ENCODE measurements at regions not wholly inside any gene's neighbourhood (a gene's known extent, or its start where the extent isn't known, plus 50 kb on each side); places are given as distances from the start of the nearest gene placed in this dataset.

GRCh38 chr12:38139456-38139855 is 177.1 kb upstream of the ALG10B start:
- H3K36me3 ChIP-seq (ENCODE audit: insufficient read depth, insufficient read length, low read length): no peaks in the 10 kb centered on the region
- no peaks in the 10 kb centered on the region for H3K9me3 ChIP-seq (ENCODE audit: insufficient read depth, low read length)
- TF ChIP-seq YY1 (IDR thresholded peaks at IDR 0.05; ENCODE audit: insufficient read depth, insufficient read length) (no peak), SUZ12 (IDR thresholded peaks at IDR 0.05; ENCODE audit: extremely low read depth, insufficient read depth, insufficient read length) (no peak), ZNF274 (IDR thresholded peaks at IDR 0.05; ENCODE audit: low read depth, low read length) (no peak)
- H3K27me3 ChIP-seq (ENCODE audit: insufficient read depth, insufficient read length): no peaks in the 10 kb centered on the region
- DNase-seq (ENCODE audit: low read depth, low spot score): no peak
- H3K9ac ChIP-seq (ENCODE audit: insufficient read length, low read depth): no peak overlapping the region
- peaks cover 2% of the 10 kb centered on the region for H3K4me1 ChIP-seq (ENCODE audit: insufficient read depth, insufficient read length)
- H3K4me3 ChIP-seq (ENCODE audit: insufficient read length, low read depth): no peak overlapping the region

- H3K27me3 ChIP-seq (ENCODE audit: insufficient read depth, insufficient read length): no peaks in the 10 kb centered on the region
- no peaks in the 10 kb centered on the region for H3K36me3 ChIP-seq (ENCODE audit: insufficient read depth, insufficient read length, low read length)
- no peak for TF ChIP-seq SUZ12 (IDR thresholded peaks at IDR 0.05; ENCODE audit: extremely low read depth, insufficient read depth, insufficient read length)
- no peak for TF ChIP-seq YY1 (IDR thresholded peaks at IDR 0.05; ENCODE audit: insufficient read depth, insufficient read length)
- TF ChIP-seq ZNF274 (IDR thresholded peaks at IDR 0.05; ENCODE audit: low read depth, low read length): no peak
- H3K9ac ChIP-seq (ENCODE audit: insufficient read length, low read depth): no peak overlapping the region
- DNase-seq (ENCODE audit: low read depth, low spot score): no peak
- peaks cover 2% of the 10 kb centered on the region for H3K4me1 ChIP-seq (ENCODE audit: insufficient read depth, insufficient read length)
- no peak overlapping the region for H3K4me3 ChIP-seq (ENCODE audit: insufficient read length, low read depth)
- peaks cover 8% of the 10 kb centered on the region; the same call in 1 of the 2 replicates for H3K9me3 ChIP-seq (ENCODE audit: insufficient read depth, low read length)
These were observed 175.3 kb upstream of the ALG10B start for GRCh38 chr12:38141239-38141638.

- peaks cover 2% of the 10 kb centered on the region for H3K4me1 ChIP-seq (ENCODE audit: insufficient read depth, insufficient read length)
- no peaks in the 10 kb centered on the region for H3K27me3 ChIP-seq (ENCODE audit: insufficient read depth, insufficient read length)
- no peaks in the 10 kb centered on the region for H3K36me3 ChIP-seq (ENCODE audit: insufficient read depth, insufficient read length, low read length)
- H3K9ac ChIP-seq (ENCODE audit: insufficient read length, low read depth): no peak overlapping the region
- no peak overlapping the region for H3K4me3 ChIP-seq (ENCODE audit: insufficient read length, low read depth)
- no peak for TF ChIP-seq YY1 (IDR thresholded peaks at IDR 0.05; ENCODE audit: insufficient read depth, insufficient read length)
- TF ChIP-seq ZNF274 (IDR thresholded peaks at IDR 0.05; ENCODE audit: low read depth, low read length): no peak
- no peak for TF ChIP-seq SUZ12 (IDR thresholded peaks at IDR 0.05; ENCODE audit: extremely low read depth, insufficient read depth, insufficient read length)
- peaks cover 14% of the 10 kb centered on the region for H3K9me3 ChIP-seq (ENCODE audit: insufficient read depth, low read length)
- no peak for DNase-seq (ENCODE audit: low read depth, low spot score)
These were observed 174.7 kb upstream of the ALG10B start for GRCh38 chr12:38141861-38142260.

- H3K4me1 ChIP-seq (ENCODE audit: insufficient read depth, insufficient read length): peaks cover 2% of the 10 kb centered on the region
- no peak overlapping the region for H3K4me3 ChIP-seq (ENCODE audit: insufficient read length, low read depth)
- H3K9ac ChIP-seq (ENCODE audit: insufficient read length, low read depth): no peak overlapping the region
- no peaks in the 10 kb centered on the region for H3K36me3 ChIP-seq (ENCODE audit: insufficient read depth, insufficient read length, low read length)
- TF ChIP-seq YY1 (IDR thresholded peaks at IDR 0.05; ENCODE audit: insufficient read depth, insufficient read length) (no peak), ZNF274 (IDR thresholded peaks at IDR 0.05; ENCODE audit: low read depth, low read length) (no peak)
- H3K9me3 ChIP-seq (ENCODE audit: insufficient read depth, low read length): peaks cover 26% of the 10 kb centered on the region
- DNase-seq (ENCODE audit: low read depth, low spot score): no peak
- no peaks in the 10 kb centered on the region for H3K27me3 ChIP-seq (ENCODE audit: insufficient read depth, insufficient read length)
These were observed 173.6 kb upstream of the ALG10B start for GRCh38 chr12:38142974-38143373.

GRCh38 chr12:38144049-38144448 is 172.5 kb upstream of the ALG10B start:
- H3K9ac ChIP-seq (ENCODE audit: insufficient read length, low read depth): no peak overlapping the region
- TF ChIP-seq ZNF274 (IDR thresholded peaks at IDR 0.05; ENCODE audit: low read depth, low read length) (no peak), YY1 (IDR thresholded peaks at IDR 0.05; ENCODE audit: insufficient read depth, insufficient read length) (no peak), SUZ12 (IDR thresholded peaks at IDR 0.05; ENCODE audit: extremely low read depth, insufficient read depth, insufficient read length) (no peak)
- no peaks in the 10 kb centered on the region for H3K4me1 ChIP-seq (ENCODE audit: insufficient read depth, insufficient read length)
- peaks cover 28% of the 10 kb centered on the region for H3K9me3 ChIP-seq (ENCODE audit: insufficient read depth, low read length)
- H3K36me3 ChIP-seq (ENCODE audit: insufficient read depth, insufficient read length, low read length): no peaks in the 10 kb centered on the region
- H3K27me3 ChIP-seq (ENCODE audit: insufficient read depth, insufficient read length): no peaks in the 10 kb centered on the region
- H3K4me3 ChIP-seq (ENCODE audit: insufficient read length, low read depth): no peak overlapping the region
- DNase-seq (ENCODE audit: low read depth, low spot score): no peak

GRCh38 chr12:38144601-38145436 is 171.8 kb upstream of the ALG10B start:
- H3K9me3 ChIP-seq (ENCODE audit: insufficient read depth, low read length): peaks cover 28% of the 10 kb centered on the region
- no peak overlapping the region for H3K9ac ChIP-seq (ENCODE audit: insufficient read length, low read depth)
- DNase-seq (ENCODE audit: low read depth, low spot score): no peak
- H3K36me3 ChIP-seq (ENCODE audit: insufficient read depth, insufficient read length, low read length): no peaks in the 10 kb centered on the region
- H3K4me1 ChIP-seq (ENCODE audit: insufficient read depth, insufficient read length): peaks cover 2% of the 10 kb centered on the region
- no peaks in the 10 kb centered on the region for H3K27me3 ChIP-seq (ENCODE audit: insufficient read depth, insufficient read length)
- H3K4me3 ChIP-seq (ENCODE audit: insufficient read length, low read depth): no peak overlapping the region
- no peak for TF ChIP-seq ZNF274 (IDR thresholded peaks at IDR 0.05; ENCODE audit: low read depth, low read length)
- no peak for TF ChIP-seq SUZ12 (IDR thresholded peaks at IDR 0.05; ENCODE audit: extremely low read depth, insufficient read depth, insufficient read length)
- TF ChIP-seq YY1 (IDR thresholded peaks at IDR 0.05; ENCODE audit: insufficient read depth, insufficient read length): no peak

- Histone ChIP-seq H3K9me3 (ENCODE audit: insufficient read depth, low read length) (peaks cover 28% of the 10 kb centered on the region), H3K4me3 (ENCODE audit: insufficient read length, low read depth) (no peak overlapping the region), H3K9ac (ENCODE audit: insufficient read length, low read depth) (no peak overlapping the region), H3K27me3 (ENCODE audit: insufficient read depth, insufficient read length) (no peaks in the 10 kb centered on the region), H3K4me1 (ENCODE audit: insufficient read depth, insufficient read length) (peaks cover 5% of the 10 kb centered on the region), H3K36me3 (ENCODE audit: insufficient read depth, insufficient read length, low read length) (no peaks in the 10 kb centered on the region)
- TF ChIP-seq SUZ12 (IDR thresholded peaks at IDR 0.05; ENCODE audit: extremely low read depth, insufficient read depth, insufficient read length) (no peak), ZNF274 (IDR thresholded peaks at IDR 0.05; ENCODE audit: low read depth, low read length) (no peak), YY1 (IDR thresholded peaks at IDR 0.05; ENCODE audit: insufficient read depth, insufficient read length) (no peak)
- DNase-seq (ENCODE audit: low read depth, low spot score): peak; percentile 22
These were observed 167.0 kb upstream of the ALG10B start for GRCh38 chr12:38149395-38150073.

Data from NT2/D1 (cell line).